ENCODE measurements at regions not wholly inside any gene's neighbourhood (a gene's known extent, or its start where the extent isn't known, plus 50 kb on each side); places are given as distances from the start of the nearest gene placed in this dataset.

GRCh38 chr18:35770376-35771014, 189.0 kb downstream of the GALNT1 start:
- no peaks in the 10 kb centered on the region for H3K27me3 Mint-ChIP-seq
- no peak overlapping the region for H3K27ac Mint-ChIP-seq
- CTCF ChIA-PET, result no interaction called here
- POLR2A ChIA-PET, result no interaction called here
- peaks cover 5% of the 10 kb centered on the region for H3K4me1 Mint-ChIP-seq
- no peak overlapping the region for H3K4me3 Mint-ChIP-seq
- H3K36me3 Mint-ChIP-seq (ENCODE audit: low read depth), result no peaks in the 10 kb centered on the region
- H3K9me3 Mint-ChIP-seq, result no peaks in the 10 kb centered on the region
- no peak for DNase-seq

- ChIA-PET POLR2A (no interaction called here), CTCF (no interaction called here)
- H3K4me3 Mint-ChIP-seq, result no peak overlapping the region
- no peaks in the 10 kb centered on the region for H3K36me3 Mint-ChIP-seq (ENCODE audit: low read depth)
- H3K4me1 Mint-ChIP-seq, result peaks cover 5% of the 10 kb centered on the region
- DNase-seq, result no peak
- no peaks in the 10 kb centered on the region for H3K9me3 Mint-ChIP-seq
- no peak overlapping the region for H3K27ac Mint-ChIP-seq
- no peaks in the 10 kb centered on the region for H3K27me3 Mint-ChIP-seq
Observed at GRCh38 chr18:35771172-35771571, 189.6 kb downstream of the GALNT1 start.

DNA sequence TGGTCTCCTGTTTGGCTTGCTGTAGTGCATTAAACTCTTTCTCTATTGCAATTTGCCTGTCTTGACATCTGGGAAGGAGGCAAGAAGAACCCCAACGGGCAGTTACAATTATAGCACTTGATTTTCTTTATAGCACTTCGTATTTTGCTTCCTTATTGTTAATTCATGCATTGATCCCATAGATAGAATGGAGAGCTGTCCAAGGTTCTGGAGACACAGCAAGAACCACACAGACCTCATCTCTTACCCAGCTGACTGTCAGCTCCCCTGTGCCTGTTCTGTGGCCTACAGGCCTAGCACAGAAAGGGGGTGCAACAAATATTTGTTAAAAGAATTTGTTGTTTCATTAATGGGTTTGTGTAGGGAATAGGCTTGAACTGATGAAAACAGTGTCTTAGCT, 194.3 kb downstream of the GALNT1 start:
- no peaks in the 10 kb centered on the region for H3K9me3 Mint-ChIP-seq
- ChIA-PET CTCF (no interaction called here), POLR2A (no interaction called here)
- no peak overlapping the region for H3K27ac Mint-ChIP-seq
- H3K27me3 Mint-ChIP-seq, result no peaks in the 10 kb centered on the region
- H3K4me3 Mint-ChIP-seq, result no peak overlapping the region
- DNase-seq, result no peak
- no peaks in the 10 kb centered on the region for H3K4me1 Mint-ChIP-seq
- H3K36me3 Mint-ChIP-seq (ENCODE audit: low read depth), result no peaks in the 10 kb centered on the region

GRCh38 chr18:35776473-35776872, 194.9 kb downstream of the GALNT1 start:
- Mint-ChIP-seq H3K27ac (no peak overlapping the region), H3K27me3 (peaks cover 2% of the 10 kb centered on the region), H3K4me1 (no peaks in the 10 kb centered on the region), H3K4me3 (no peak overlapping the region), H3K9me3 (no peaks in the 10 kb centered on the region), H3K36me3 (ENCODE audit: low read depth) (no peaks in the 10 kb centered on the region)
- no peak for DNase-seq
- ChIA-PET CTCF (no interaction called here), POLR2A (no interaction called here)

- DNase-seq, result no peak
- POLR2A ChIA-PET, result no interaction called here
- CTCF ChIA-PET, result no interaction called here
- H3K36me3 Mint-ChIP-seq (ENCODE audit: low read depth), result no peaks in the 10 kb centered on the region
- H3K27me3 Mint-ChIP-seq, result peaks cover 2% of the 10 kb centered on the region
- H3K4me3 Mint-ChIP-seq, result no peak overlapping the region
- H3K4me1 Mint-ChIP-seq, result no peaks in the 10 kb centered on the region
- no peak overlapping the region for H3K27ac Mint-ChIP-seq
- no peaks in the 10 kb centered on the region for H3K9me3 Mint-ChIP-seq
Observed at GRCh38 chr18:35777039-35777438, 195.4 kb upstream of the RMP24 start.

- H3K36me3 Mint-ChIP-seq (ENCODE audit: low read depth), result no peaks in the 10 kb centered on the region
- DNase-seq, result no peak
- no peaks in the 10 kb centered on the region for H3K4me1 Mint-ChIP-seq
- CTCF ChIA-PET, result no interaction called here
- H3K4me3 Mint-ChIP-seq, result no peak overlapping the region
- H3K27ac Mint-ChIP-seq, result no peak overlapping the region
- H3K27me3 Mint-ChIP-seq, result peaks cover 2% of the 10 kb centered on the region
- POLR2A ChIA-PET, result no interaction called here
- H3K9me3 Mint-ChIP-seq, result no peaks in the 10 kb centered on the region
Observed at GRCh38 chr18:35778850-35779627, 193.4 kb upstream of the RMP24 start.

- Mint-ChIP-seq H3K27me3 (peaks cover 2% of the 10 kb centered on the region), H3K27ac (no peak overlapping the region), H3K9me3 (no peaks in the 10 kb centered on the region), H3K36me3 (ENCODE audit: low read depth) (no peaks in the 10 kb centered on the region), H3K4me3 (no peak overlapping the region), H3K4me1 (no peaks in the 10 kb centered on the region)
- ChIA-PET CTCF (no interaction called here), POLR2A (no interaction called here)
- DNase-seq, result no peak
Observed at GRCh38 chr18:35780937-35781336, 191.5 kb upstream of the RMP24 start.

DNA sequence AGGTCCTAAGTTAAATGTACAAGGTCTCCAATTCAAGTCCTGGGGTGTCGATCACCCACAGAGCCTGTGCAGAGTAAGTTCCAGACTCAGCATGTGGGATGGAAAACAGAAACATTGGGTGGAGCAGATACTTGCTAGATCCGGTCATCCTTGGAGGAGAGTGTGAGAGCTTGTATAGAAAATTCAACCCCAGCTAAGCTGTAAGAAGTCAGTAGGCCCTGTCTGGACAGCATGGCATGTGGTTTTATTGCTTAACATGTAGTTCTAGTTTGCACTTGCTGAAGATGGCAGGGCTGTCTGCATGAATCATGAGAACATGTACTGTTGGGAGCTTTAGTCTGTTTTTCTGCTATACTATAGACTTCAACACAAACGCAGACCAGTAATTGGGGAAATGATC, 189.6 kb upstream of the RMP24 start:
- no peaks in the 10 kb centered on the region for H3K36me3 Mint-ChIP-seq (ENCODE audit: low read depth)
- H3K4me1 Mint-ChIP-seq, result no peaks in the 10 kb centered on the region
- ChIA-PET POLR2A (no interaction called here), CTCF (no interaction called here)
- H3K27ac Mint-ChIP-seq, result no peak overlapping the region
- H3K9me3 Mint-ChIP-seq, result no peaks in the 10 kb centered on the region
- DNase-seq, result no peak
- peaks cover 6% of the 10 kb centered on the region for H3K27me3 Mint-ChIP-seq
- no peak overlapping the region for H3K4me3 Mint-ChIP-seq

DNA sequence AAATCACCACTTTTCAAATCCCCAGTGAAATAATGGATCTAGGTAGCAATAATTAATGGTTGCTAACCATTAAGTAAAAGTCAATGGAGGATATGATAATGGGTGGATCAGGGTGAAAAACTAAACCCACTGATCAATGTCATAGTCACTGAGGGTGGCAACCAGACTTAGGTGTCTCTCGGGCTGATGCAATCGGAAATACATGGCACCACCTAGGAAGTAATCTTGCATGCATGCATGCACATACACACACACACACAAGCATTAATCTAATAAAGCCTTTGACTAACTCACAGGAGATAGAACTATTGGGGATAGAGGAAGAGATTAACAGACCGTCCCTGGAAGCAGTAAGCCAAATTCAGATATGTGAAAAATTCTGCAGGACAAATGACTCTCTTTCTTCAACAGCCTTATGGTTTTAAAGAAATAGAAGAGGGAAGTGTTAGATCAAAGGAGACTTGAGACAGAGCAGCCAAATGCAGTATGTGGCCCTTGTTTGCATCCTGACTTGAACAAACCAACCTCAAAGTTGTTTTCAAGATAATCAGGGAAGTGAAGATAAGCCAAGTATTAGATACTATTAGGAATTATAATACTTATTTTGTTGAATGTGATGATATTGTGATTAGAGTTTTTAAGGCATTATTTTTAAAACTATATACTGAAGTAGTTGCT, 186.0 kb upstream of the RMP24 start:
- CTCF ChIA-PET, result no interaction called here
- Mint-ChIP-seq H3K27ac (no peak overlapping the region), H3K4me3 (no peak overlapping the region), H3K4me1 (no peaks in the 10 kb centered on the region), H3K27me3 (peaks cover 4% of the 10 kb centered on the region), H3K36me3 (ENCODE audit: low read depth) (no peaks in the 10 kb centered on the region), H3K9me3 (no peaks in the 10 kb centered on the region)
- POLR2A ChIA-PET, result no interaction called here
- DNase-seq, result no peak

DNA sequence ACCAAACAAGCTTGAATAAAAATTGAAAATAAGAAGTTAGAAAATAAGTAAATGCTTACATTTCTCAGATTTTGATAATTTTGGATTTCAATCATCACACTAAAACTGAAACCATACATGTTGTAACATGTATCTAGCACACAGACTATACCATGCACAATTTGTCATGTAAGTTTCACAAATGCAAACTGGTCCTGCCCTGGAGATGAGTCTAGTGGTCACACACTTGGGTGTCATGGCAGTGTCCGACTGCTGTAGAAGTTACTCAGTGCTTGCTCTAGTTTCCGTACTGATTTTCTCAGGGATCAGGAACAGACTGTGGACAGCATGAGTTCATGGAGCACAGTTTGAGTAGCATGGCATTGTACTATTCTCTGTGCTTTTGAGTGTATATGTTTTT, 182.9 kb upstream of the RMP24 start:
- Mint-ChIP-seq H3K4me1 (no peaks in the 10 kb centered on the region), H3K36me3 (ENCODE audit: low read depth) (no peaks in the 10 kb centered on the region), H3K9me3 (no peaks in the 10 kb centered on the region), H3K27me3 (peaks cover 9% of the 10 kb centered on the region), H3K4me3 (no peak overlapping the region), H3K27ac (no peak overlapping the region)
- ChIA-PET POLR2A (no interaction called here), CTCF (no interaction called here)
- no peak for DNase-seq

GRCh38 chr18:35797948-35798347, 174.5 kb upstream of the RMP24 start:
- H3K4me3 Mint-ChIP-seq, result no peak overlapping the region
- peaks cover 4% of the 10 kb centered on the region for H3K27me3 Mint-ChIP-seq
- no peaks in the 10 kb centered on the region for H3K4me1 Mint-ChIP-seq
- no peak for DNase-seq
- no peak overlapping the region for H3K27ac Mint-ChIP-seq
- H3K36me3 Mint-ChIP-seq (ENCODE audit: low read depth), result no peaks in the 10 kb centered on the region
- H3K9me3 Mint-ChIP-seq, result no peaks in the 10 kb centered on the region
- ChIA-PET POLR2A (no interaction called here), CTCF (no interaction called here)

- Mint-ChIP-seq H3K27ac (no peak overlapping the region), H3K36me3 (ENCODE audit: low read depth) (no peaks in the 10 kb centered on the region), H3K9me3 (no peaks in the 10 kb centered on the region), H3K4me3 (no peak overlapping the region), H3K4me1 (no peaks in the 10 kb centered on the region), H3K27me3 (peaks cover 4% of the 10 kb centered on the region)
- ChIA-PET POLR2A (no interaction called here), CTCF (no interaction called here)
- no peak for DNase-seq
Observed at GRCh38 chr18:35803551-35803950, 168.9 kb upstream of the RMP24 start.

GRCh38 chr18:35804377-35804776, 168.1 kb upstream of the RMP24 start:
- no peaks in the 10 kb centered on the region for H3K36me3 Mint-ChIP-seq (ENCODE audit: low read depth)
- H3K4me1 Mint-ChIP-seq, result peaks cover under 1% of the 10 kb centered on the region
- no peak overlapping the region for H3K27ac Mint-ChIP-seq
- CTCF ChIA-PET, result no interaction called here
- no peak for DNase-seq
- H3K27me3 Mint-ChIP-seq, result peaks cover 4% of the 10 kb centered on the region
- POLR2A ChIA-PET, result no interaction called here
- no peak overlapping the region for H3K4me3 Mint-ChIP-seq
- no peaks in the 10 kb centered on the region for H3K9me3 Mint-ChIP-seq

DNA sequence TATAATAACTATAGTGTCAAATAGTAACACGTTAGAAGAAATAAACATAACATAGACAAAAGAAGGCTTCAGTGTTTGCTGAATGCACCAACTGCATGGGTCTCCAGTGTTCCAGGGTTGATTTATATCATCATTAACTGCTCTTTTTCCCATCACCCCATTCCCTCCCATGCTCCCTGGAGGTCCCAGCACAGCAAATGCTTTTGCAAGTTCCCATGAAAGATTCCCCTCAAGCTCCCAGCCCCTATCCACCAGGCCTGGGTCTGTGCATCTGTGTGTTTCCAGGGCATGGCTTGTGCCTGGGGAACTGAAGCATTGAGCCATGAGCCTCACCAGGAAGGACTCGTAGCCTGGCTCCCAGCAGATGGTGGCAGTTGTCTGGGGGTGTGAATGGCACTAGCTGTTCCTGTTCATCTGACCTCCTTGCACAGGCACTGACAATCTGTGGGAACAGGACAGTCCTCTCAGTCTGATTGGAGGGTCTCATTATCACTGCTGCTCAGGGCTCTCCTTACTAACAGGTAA, 164.6 kb upstream of the RMP24 start:
- no peak for DNase-seq
- Mint-ChIP-seq H3K4me3 (no peak overlapping the region), H3K27me3 (peaks cover 3% of the 10 kb centered on the region), H3K4me1 (peaks cover 4% of the 10 kb centered on the region), H3K27ac (no peak overlapping the region), H3K36me3 (ENCODE audit: low read depth) (no peaks in the 10 kb centered on the region), H3K9me3 (no peaks in the 10 kb centered on the region)
- ChIA-PET CTCF (no interaction called here), POLR2A (no interaction called here)

All from activated CD4-positive, alpha-beta memory T cell treated with anti-CD3 and anti-CD28 coated beads, Interleukin-2, amount 10 ng/mL, durations not matched to agents 7 days and 5 days (primary cell).